IPS DF 4.7 (cell line): ENCODE measurements at regions not wholly inside any gene's neighbourhood (a gene's known extent, or its start where the extent isn't known, plus 50 kb on each side); places are given as distances from the start of the nearest gene placed in this dataset.

Experiments used
- DNase-seq: peaks from one replicate; pipeline ENCODE4 v3.0.0-alpha.2; 2013; ENCODE audit warnings: low spot score; ENCODE audit errors: extremely low read depth

GRCh38 chr6:68400396-68400795 lies 234.7 kb upstream of the ADGRB3 start:
- no peak for DNase-seq

GRCh38 chr6:68391953-68392352 lies 243.1 kb upstream of the ADGRB3 start:
- no peak for DNase-seq

- no peak for DNase-seq
Measured at GRCh38 chr6:68372991-68373390, 262.1 kb upstream of the ADGRB3 start.

- DNase-seq: no peak
Measured at GRCh38 chr6:68368845-68369244, 266.2 kb upstream of the ADGRB3 start.

DNA sequence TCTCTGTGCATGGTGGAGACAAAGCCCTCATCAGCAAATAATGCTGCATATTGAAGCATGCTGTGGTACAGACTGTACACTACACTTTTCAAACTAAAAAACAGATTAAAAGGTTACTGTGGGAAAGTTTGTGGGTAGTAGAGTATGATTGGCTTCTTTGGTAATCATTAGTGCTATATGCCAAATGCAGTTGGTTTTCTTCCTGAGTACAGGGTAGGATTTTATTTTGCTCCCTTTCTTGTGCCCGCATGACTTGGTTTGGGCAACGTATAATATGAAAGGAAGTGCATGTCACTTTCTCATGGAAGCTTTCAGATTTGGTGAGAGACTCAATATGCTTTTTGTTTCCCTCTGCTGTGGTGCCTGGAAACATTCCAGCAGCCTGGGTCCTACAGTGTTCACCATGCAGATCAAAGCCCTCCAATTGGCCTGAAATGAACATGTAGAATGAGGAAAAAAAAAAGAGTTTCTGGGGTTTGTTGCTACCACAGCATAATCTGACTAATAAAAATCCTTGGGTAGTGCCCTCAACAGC lies 270.7 kb upstream of the ADGRB3 start:
- no peak for DNase-seq

DNA sequence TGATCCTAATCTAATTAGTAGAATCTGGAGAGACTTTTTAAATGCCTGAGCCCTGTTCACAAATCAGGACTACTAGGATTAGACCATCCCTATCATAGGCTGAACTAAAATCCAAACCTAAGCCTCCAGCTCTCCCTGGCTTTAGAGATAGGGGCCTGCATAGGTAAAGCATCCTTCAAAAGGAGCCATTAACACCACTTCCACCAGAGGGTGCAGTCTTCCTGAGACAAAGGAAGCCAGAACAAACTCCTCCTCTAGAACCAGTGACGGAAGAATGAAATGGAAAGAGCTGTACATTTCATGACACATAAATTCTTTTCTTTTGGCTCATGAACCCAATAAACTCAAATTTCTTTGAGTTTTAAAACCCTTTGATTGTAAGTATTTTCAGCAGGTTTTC lies 291.2 kb upstream of the ADGRB3 start:
- peak; percentile 44 for DNase-seq

DNA sequence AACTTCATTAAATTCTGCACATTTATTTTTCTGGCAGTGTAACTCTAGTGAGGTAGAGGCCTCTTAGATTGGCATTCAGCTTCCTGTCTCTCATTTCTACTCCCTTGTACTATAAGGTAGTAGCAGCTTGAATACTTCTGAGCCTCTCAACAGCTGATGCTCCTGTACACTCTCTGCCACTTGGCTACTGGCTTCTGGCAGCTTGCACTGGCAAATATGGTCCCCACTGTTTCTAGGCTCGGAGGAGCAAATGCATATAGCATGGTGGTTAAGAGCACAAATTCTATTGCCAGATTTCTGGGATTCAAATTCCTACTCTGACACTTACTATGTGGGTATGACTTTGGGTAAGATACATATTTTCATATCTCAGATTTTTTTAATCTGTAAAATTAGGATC lies 292.8 kb upstream of the ADGRB3 start:
- no peak for DNase-seq

DNA sequence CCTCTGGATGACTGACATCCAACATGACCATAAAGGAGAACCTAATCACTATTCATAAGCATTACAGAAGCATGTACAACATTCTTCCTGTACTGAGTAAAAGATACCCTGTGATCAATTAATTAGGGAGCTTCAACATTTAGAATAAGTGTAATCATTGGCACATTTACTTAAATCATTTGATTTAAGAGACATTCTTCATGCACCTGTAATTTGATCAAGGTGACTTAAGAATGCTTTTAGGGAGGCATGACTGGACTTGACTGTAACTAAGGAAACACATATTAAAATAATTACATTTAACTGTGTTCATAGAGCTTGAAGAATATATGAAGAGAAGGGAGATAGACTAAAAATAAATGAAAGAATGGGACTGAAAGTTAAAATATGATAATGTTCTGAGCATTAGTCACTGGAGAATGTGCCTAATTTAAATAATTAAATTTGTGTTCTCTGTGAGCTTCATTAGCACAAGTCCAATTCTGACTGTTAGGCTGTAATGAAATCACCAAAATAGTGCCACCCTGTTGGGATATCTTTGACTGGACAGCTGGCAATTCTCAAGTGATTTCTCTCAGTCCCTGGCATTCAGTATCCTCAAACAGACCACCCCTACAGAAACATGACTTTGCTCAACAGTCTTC lies 295.5 kb upstream of the ADGRB3 start:
- no peak for DNase-seq

DNA sequence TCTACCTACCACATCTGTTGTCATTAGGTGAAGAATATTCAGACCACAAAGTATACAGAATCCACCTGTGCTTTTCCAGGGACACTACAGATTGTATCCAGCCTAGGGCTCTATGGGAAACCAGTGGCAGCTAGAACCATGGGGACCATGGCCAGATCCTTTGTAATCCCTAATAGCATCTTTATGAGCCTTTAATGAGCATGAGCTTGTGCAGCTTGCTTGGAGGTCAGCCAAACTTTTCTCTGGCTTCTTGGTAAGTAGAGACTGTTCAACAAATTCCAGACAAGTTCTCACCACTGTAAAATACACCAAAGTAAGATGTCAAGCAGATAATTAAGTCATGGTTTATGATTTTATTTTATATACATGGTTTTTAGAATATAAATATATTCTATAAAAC lies 301.6 kb upstream of the ADGRB3 start:
- DNase-seq: no peak

GRCh38 chr6:68328156-68328555 lies 306.9 kb upstream of the ADGRB3 start:
- no peak for DNase-seq

- no peak for DNase-seq
Measured at GRCh38 chr6:68326762-68327161, 308.3 kb upstream of the ADGRB3 start.

DNA sequence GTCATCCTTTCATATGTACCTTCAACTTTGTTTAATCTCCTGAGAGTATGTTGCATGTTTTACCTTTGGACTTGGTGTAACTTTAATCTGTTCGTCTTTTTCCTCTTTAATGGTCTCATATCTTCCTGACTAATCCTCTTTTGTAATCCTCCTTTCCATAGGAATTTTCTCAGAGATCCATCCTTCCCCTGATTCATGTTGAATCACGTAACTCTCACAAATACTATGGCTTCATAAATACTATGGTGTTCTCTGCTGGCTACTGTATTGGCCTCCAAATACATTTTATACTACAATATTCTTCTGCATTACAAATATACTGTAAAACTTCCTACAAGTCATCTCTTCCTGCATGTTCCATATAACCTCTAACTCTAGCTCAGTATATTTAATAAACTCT lies 317.7 kb upstream of the ADGRB3 start:
- DNase-seq: no peak

DNA sequence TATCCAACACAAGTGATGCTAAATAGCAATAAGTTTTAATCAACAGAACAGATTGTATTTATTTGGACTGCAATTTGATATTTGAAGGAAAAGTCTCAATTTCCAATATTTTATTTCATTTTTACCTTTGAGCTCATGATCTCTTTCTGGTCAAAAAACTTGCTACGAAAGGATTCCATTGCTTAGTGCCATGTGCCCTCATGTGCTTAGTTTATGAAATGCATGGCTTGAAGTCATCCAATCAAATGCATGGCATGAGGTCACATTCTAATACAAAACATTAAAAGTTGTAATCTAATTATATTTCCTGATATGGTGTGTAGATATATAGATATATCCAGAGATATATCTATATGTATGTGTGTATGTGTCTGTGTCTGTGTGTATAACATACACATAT lies 321.2 kb upstream of the ADGRB3 start:
- DNase-seq: no peak

GRCh38 chr6:68307301-68307700 lies 327.8 kb upstream of the ADGRB3 start:
- DNase-seq: no peak

DNA sequence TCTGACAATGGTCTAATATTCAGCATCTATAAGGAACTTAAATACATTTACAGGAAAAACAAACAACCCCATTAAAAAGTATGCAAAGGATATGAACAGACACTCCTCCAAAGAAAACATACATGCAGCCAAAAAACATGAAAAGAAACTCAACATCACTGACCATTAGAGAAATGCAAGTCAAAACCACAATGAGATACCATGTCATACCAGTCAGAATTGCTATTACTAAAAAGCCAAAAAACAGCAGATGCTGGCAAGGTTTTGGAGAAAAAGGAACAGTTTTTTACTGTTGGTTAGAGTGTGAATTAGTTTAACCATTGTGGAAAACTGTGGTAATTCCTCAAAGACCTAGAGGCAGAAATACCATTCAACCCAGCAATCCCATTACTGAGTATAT lies 339.0 kb upstream of the ADGRB3 start:
- DNase-seq: no peak

GRCh38 chr6:68282646-68283045 lies 352.4 kb upstream of the ADGRB3 start:
- no peak for DNase-seq

DNA sequence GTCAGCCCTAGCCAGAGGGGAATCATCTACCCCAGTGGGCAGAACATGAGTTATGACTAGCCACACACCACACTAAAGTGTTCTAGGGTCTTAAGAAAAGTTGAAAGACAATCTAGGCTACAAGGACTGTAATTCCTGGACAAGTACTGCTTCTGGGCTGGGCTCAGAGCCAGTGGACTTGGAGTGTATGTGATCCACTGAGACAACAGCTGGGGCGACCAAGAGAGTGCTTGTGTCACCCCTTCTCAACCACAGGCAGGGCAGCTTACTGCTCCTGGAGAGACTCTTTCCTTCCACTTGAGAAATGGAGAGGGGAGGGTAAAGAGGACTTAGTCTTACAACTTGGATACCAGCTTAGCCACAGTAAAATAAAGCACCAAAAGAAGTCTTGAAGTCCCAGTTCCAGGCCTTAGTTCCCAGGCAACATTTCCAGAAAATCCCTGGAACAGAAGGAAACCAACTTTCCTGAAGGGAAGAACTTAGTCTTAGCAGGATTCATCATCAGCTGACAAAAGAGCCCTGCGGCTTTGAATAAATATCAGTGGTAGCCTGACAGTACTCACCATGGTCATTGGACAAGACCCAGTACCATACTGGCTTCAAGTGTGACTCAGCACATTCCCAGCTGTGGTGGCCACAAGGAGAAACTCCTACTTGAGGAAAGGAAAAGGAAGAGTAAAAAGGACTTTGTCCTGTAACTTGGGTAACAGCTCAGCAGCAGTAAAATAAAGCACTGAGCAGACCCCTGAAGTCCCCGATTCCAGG lies 355.1 kb upstream of the ADGRB3 start:
- no peak for DNase-seq

- DNase-seq: no peak
Measured at GRCh38 chr6:68273297-68273696, 361.8 kb upstream of the ADGRB3 start.

DNA sequence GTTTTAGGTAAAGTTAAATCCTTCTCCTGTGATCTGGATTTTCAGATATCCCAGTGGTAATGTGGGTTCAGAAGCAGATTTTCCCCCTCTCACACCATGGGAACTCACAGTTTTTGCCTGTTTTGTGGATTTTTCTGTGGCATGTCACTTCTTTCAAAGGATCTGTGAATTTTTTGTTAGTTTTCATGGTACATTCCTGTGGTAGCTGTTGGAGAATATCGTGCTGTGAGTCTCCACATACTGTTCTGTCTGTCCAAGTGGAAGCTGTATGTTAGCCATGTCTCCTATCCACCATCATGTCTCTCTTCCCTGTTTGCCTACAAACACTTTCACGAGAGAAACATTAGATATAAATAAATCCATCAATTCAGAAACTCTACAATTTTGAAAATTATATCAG lies 378.7 kb upstream of the ADGRB3 start:
- no peak for DNase-seq

DNA sequence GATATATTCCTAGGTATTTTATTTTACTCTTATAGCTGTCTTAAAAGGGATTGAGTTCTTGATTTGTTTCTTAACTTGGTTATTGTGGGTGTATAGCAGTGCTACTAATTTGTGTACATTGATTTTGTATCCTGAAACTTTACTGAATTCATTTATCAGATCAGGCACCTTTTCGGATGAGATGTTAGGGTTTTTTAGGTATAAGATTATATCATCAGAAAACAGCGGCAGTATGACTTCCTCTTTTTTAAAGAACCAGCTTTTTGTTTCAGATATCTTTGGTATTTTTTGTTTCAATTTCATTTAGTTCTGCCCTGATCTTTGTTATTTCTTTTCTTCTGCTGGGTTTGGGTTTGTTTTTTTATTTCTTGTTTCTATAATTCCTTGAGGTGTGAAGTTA lies 382.4 kb upstream of the ADGRB3 start:
- DNase-seq: no peak

- no peak for DNase-seq
Measured at GRCh38 chr6:68247782-68248181, 387.3 kb upstream of the ADGRB3 start.

- no peak for DNase-seq
Measured at GRCh38 chr6:68240726-68241125, 394.4 kb upstream of the ADGRB3 start.

DNA sequence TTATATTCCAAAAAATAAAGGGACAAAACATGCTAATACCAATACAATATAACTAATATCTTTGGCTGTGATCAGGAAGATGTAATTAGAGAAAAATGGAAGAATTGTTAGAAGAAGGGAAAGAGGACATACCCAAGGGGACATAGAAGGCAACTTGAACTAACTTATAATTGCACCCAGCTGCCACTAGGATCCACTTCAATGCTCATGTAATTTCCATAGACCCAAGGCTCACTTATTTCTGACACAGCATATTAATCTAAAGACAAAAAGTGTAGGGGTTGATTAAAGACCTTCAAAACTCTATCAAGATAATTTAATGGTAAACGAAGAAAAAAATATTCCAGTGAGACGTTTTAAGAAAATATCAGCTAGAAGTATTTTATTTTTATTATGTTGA lies 396.0 kb upstream of the ADGRB3 start:
- no peak for DNase-seq
